H1 (cell line): ENCODE measurements at regions not wholly inside any gene's neighbourhood (a gene's known extent, or its start where the extent isn't known, plus 50 kb on each side); places are given as distances from the start of the nearest gene placed in this dataset.

Experiments used
- CTCF ChIA-PET: fragments of 300-600 bp; sonication (Branson Sonifier 250); formaldehyde crosslinking; loops from one replicate; lab custom pipeline; 2021; ENCODE audit not compliant: partially characterized antibody; lab: Charles Lee
- POLR2A ChIA-PET: fragments of 300-600 bp; sonication (Branson Sonifier 250); formaldehyde crosslinking; loops from one replicate; lab custom pipeline; 2021; ENCODE audit warnings: inconsistent platforms; ENCODE audit not compliant: partially characterized antibody; lab: Charles Lee
- DNase-seq, 2 experiments: peaks; one replicate each; pipeline versions ENCODE4 v3.0.0 to v3.0.0-alpha.2; 2010 to 2022; ENCODE audit warnings: low spot score in 2 of 2, low read depth in 1 of 2, mixed read lengths in 1 of 2
- FAIRE-seq: peaks from 2 replicates; lab custom pipeline; 2011; peaks lifted over from hg19 to GRCh38; lab: Jason Lieb, UNC
- H2AFZ ChIP-seq: 2 replicates; pipeline ENCODE4 v1.8.1; 2012; ENCODE audit warnings: low read length, inconsistent platforms
- H2AK5ac ChIP-seq: 2 replicates; pipeline ENCODE4 v1.6.1; 2013; ENCODE audit warnings: low read depth, low read length
- H2BK120ac ChIP-seq: replicated peaks from 2 replicates; pipeline ENCODE3; 2013; ENCODE audit warnings: low read depth, low read length, inconsistent platforms
- H2BK12ac ChIP-seq: 2 replicates; pipeline ENCODE4 v1.6.1; 2013; ENCODE audit warnings: low read depth, low read length
- H2BK15ac ChIP-seq: 2 replicates; pipeline ENCODE4 v1.6.1; 2013; ENCODE audit warnings: low read length
- H2BK20ac ChIP-seq: 2 replicates; pipeline ENCODE4 v1.6.1; 2013; ENCODE audit warnings: low read length
- H2BK5ac ChIP-seq: 2 replicates; pipeline ENCODE4 v1.6.1; 2013; ENCODE audit warnings: low read depth, low read length
- H3K14ac ChIP-seq: 2 replicates; pipeline ENCODE4 v1.6.1; 2013; ENCODE audit warnings: inconsistent platforms; ENCODE audit not compliant: insufficient read length
- H3K18ac ChIP-seq: 2 replicates; pipeline ENCODE4 v1.6.1; 2013; ENCODE audit warnings: low read length; ENCODE audit errors: extremely low read depth
- H3K23ac ChIP-seq: 2 replicates; pipeline ENCODE4 v1.6.1; 2013; ENCODE audit warnings: inconsistent platforms; ENCODE audit not compliant: insufficient read length
- H3K23me2 ChIP-seq: 2 replicates; pipeline ENCODE4 v1.6.1; 2013; ENCODE audit warnings: low read depth, low read length
- H3K27ac ChIP-seq: 2 replicates; pipeline ENCODE4 v1.6.1; 2011; ENCODE audit warnings: low read depth, low read length, inconsistent platforms
- H3K27me3 ChIP-seq, 4 experiments: replicated peaks in 1 of 4; 1 replicate in 1 of 4; 2 replicates in 3 of 4; pipeline versions ENCODE4 v1.6.1 to v1.8.1; 2011 to 2013; ENCODE audit warnings: low read length in 3 of 4, mild to moderate bottlenecking in 3 of 4, inconsistent platforms in 2 of 4, mixed read lengths in 2 of 4, moderate library complexity in 1 of 4; ENCODE audit not compliant: control insufficient read depth in 3 of 4, insufficient read depth in 3 of 4; ENCODE audit errors: extremely low read depth in 1 of 4
- H3K36me3 ChIP-seq, 4 experiments: 2 replicates each; pipeline versions ENCODE4 v1.6.1 to v1.8.1; 2011 to 2013; ENCODE audit warnings: mild to moderate bottlenecking in 4 of 4, low read length in 3 of 4, moderate library complexity in 2 of 4, control low read depth in 1 of 4, inconsistent platforms in 1 of 4; ENCODE audit not compliant: insufficient read depth in 4 of 4, control insufficient read depth in 2 of 4
- H3K4ac ChIP-seq: replicated peaks from 2 replicates; pipeline ENCODE3; 2013; ENCODE audit warnings: low read length, low read depth, mixed read lengths, inconsistent platforms; ENCODE audit not compliant: insufficient read length
- H3K4me1 ChIP-seq, 4 experiments: replicated peaks in 1 of 4; 1 replicate in 1 of 4; 2 replicates in 3 of 4; pipeline versions ENCODE4 v1.6.1 to v1.8.1; 2011 to 2013; ENCODE audit warnings: low read length in 3 of 4, inconsistent platforms in 2 of 4, mixed read lengths in 1 of 4; ENCODE audit not compliant: insufficient read depth in 4 of 4, control insufficient read depth in 3 of 4
- H3K4me2 ChIP-seq, 2 experiments: 2 replicates each; pipeline versions ENCODE4 v1.6.1 to v1.8.1; 2011 to 2013; ENCODE audit warnings: low read depth in 2 of 2, low read length in 2 of 2, control low read depth in 1 of 2, inconsistent platforms in 1 of 2, mild to moderate bottlenecking in 1 of 2; ENCODE audit not compliant: insufficient read depth in 1 of 2
- H3K4me3 ChIP-seq, 4 experiments: fragments of 200-600, 300-600 bp in 1 of 4; sonication (generic), shearing (Covaris generic), sonication (Bioruptor Twin) in 1 of 4; 2 replicates each; pipeline versions ENCODE4 v1.5.1 to v1.8.1; 2011 to 2016; ENCODE audit warnings: low read length in 4 of 4, low read depth in 3 of 4, control low read depth in 2 of 4, inconsistent platforms in 2 of 4, mild to moderate bottlenecking in 2 of 4, mixed read lengths in 1 of 4, moderate library complexity in 1 of 4; ENCODE audit not compliant: insufficient read depth in 2 of 4; ENCODE audit errors: extremely low read depth in 1 of 4
- H3K56ac ChIP-seq: replicated peaks from 2 replicates; pipeline ENCODE3; 2013; ENCODE audit warnings: low read depth, mild to moderate bottlenecking, mixed read lengths, low read length, inconsistent platforms; ENCODE audit not compliant: insufficient read length
- H3K79me1 ChIP-seq: 2 replicates; pipeline ENCODE4 v1.6.1; 2013; ENCODE audit warnings: low read depth, low read length, control low read depth
- H3K79me2 ChIP-seq, 2 experiments: 2 replicates each; pipeline versions ENCODE4 v1.6.1 to v1.8.1; 2012 to 2013; ENCODE audit warnings: low read length in 2 of 2, mild to moderate bottlenecking in 2 of 2, inconsistent platforms in 1 of 2; ENCODE audit not compliant: insufficient read depth in 2 of 2, control insufficient read depth in 1 of 2
- H3K9ac ChIP-seq, 4 experiments: replicated peaks in 1 of 4; 1 replicate in 1 of 4; 2 replicates in 3 of 4; pipeline versions ENCODE4 v1.6.1 to v1.8.1; 2011 to 2013; ENCODE audit warnings: low read depth in 3 of 4, low read length in 3 of 4, control low read depth in 2 of 4, mild to moderate bottlenecking in 2 of 4, moderate library complexity in 2 of 4, inconsistent platforms in 1 of 4; ENCODE audit errors: extremely low read depth in 1 of 4
- H3K9me3 ChIP-seq, 2 experiments: 2 replicates each; pipeline versions ENCODE4 v1.6.1 to v1.8.1; 2012 to 2013; ENCODE audit warnings: mild to moderate bottlenecking in 2 of 2, moderate library complexity in 2 of 2, control low read depth in 1 of 2, inconsistent platforms in 1 of 2, low read depth in 1 of 2, low read length in 1 of 2, mixed read lengths in 1 of 2; ENCODE audit not compliant: insufficient read depth in 2 of 2
- H4K20me1 ChIP-seq, 2 experiments: replicated peaks in 1 of 2; 2 replicates each; pipeline versions ENCODE3 to v1.8.1; 2011 to 2013; ENCODE audit warnings: inconsistent platforms in 2 of 2, low read length in 2 of 2, mild to moderate bottlenecking in 1 of 2; ENCODE audit not compliant: insufficient read depth in 2 of 2, control insufficient read depth in 1 of 2
- H4K5ac ChIP-seq: 2 replicates; pipeline ENCODE4 v1.6.1; 2013; ENCODE audit warnings: low read length, low read depth, mixed read lengths, inconsistent platforms; ENCODE audit not compliant: insufficient read length
- H4K8ac ChIP-seq: 2 replicates; pipeline ENCODE4 v1.8.0; 2013; ENCODE audit warnings: mild to moderate bottlenecking, moderate library complexity, low read length, inconsistent platforms; ENCODE audit not compliant: insufficient read depth; ENCODE audit errors: extremely low read depth
- H4K91ac ChIP-seq: replicated peaks from 2 replicates; pipeline ENCODE3; 2013; ENCODE audit warnings: low read length, mixed read lengths, inconsistent platforms; ENCODE audit not compliant: insufficient read length
- SP1 ChIP-seq: IDR thresholded peaks from 2 replicates; pipeline ENCODE4 v1.6.1; 2011; ENCODE audit warnings: low read depth, low read length
- TBP ChIP-seq: IDR thresholded peaks from 2 replicates; pipeline ENCODE4 v1.6.1; 2011; ENCODE audit warnings: low read depth, low read length, improper control_type of control experiment
- whole genome bisulfite sequencing, 2 experiments: shearing (Covaris generic) in 1 of 2; methylation state at CpG; one replicate each; pipeline versions ENCODE4 v1.1.6 to v1.1.7; 2013 to 2015; ENCODE audit warnings: low lambda C conversion rate in 2 of 2, mixed read lengths in 2 of 2, inconsistent platforms in 1 of 2, low coverage in 1 of 2, missing lambda C conversion rate in 1 of 2; ENCODE audit not compliant: insufficient replicate concordance in 2 of 2, insufficient coverage in 1 of 2, insufficient read length in 1 of 2; ENCODE audit errors: extremely low coverage in 1 of 2, missing lambda C conversion rate in 1 of 2; 5-methylcytosine and 5-hydroxymethylcytosine counted together

DNA sequence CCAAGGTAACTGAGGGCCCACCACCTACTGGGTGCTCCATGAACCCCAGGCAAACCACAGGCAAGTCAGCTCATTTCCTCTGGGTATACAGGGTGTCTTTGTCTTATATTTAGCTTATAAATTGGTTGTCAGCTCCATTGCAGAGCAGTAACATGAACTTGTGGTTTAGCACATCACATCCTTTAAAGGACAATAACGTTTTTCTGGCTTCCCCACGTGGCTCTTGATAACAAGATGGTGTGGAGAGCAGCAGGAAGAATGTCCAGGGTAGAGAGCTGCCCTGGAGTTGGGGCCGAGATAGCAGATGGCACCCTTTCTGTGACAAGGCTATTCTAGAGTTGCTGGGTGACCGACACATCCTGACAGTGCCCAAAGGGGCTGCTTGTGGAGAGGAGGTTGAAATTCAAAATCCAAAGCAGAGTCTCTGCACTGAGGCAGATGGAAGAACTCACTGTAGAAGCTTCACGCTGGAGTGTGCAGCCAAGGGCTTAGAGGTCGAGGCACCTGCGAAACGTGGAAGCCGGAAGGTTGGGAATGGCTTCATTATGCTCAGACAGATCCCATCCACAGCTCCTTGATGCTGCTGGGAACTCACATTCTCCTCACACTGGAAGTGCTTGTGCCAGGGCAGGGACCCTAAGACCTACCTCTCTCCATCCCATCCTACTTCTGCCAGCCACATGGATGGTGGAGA, 133.0 kb upstream of the FRY start:
- no peak for TF ChIP-seq TBP
- TF ChIP-seq SP1, result peak; percentile 75; the same call in 1 of the 2 replicates
- peaks cover 0 to 1% of the 10 kb centered on the region in 2 experiments for H4K20me1 ChIP-seq
- H3K4ac ChIP-seq, result no peak overlapping the region
- H2BK120ac ChIP-seq, result no peak overlapping the region
- H2BK5ac ChIP-seq, result no peak overlapping the region
- H3K36me3 ChIP-seq, result no peaks in the 10 kb centered on the region
- POLR2A ChIA-PET, result no interaction called here
- no peak overlapping the region for H2BK20ac ChIP-seq
- no peaks in the 10 kb centered on the region for H3K23me2 ChIP-seq
- no peak overlapping the region for H3K56ac ChIP-seq
- H3K27me3 ChIP-seq, result no peaks in the 10 kb centered on the region
- DNase-seq, result no peak
- H2BK15ac ChIP-seq, result no peak overlapping the region
- H3K23ac ChIP-seq, result no peak overlapping the region
- H2AFZ ChIP-seq, result no peak overlapping the region
- no peaks in the 10 kb centered on the region; a peak in 1 of 7 replicates for H3K4me1 ChIP-seq
- no peaks in the 10 kb centered on the region for H3K79me1 ChIP-seq
- H2AK5ac ChIP-seq, result no peak overlapping the region
- 83% methylated on average over 9 of the region's 9 CpGs; no CpG with 5 or more reads in 1 of the 2 experiments for WGBS, 2 experiments
- H3K79me2 ChIP-seq, result no peaks in the 10 kb centered on the region
- no peak overlapping the region for H3K27ac ChIP-seq
- no peak overlapping the region for H3K9ac ChIP-seq
- no peak overlapping the region for H2BK12ac ChIP-seq
- FAIRE-seq, result no peak
- no peaks in the 10 kb centered on the region for H3K9me3 ChIP-seq
- no peak overlapping the region for H4K5ac ChIP-seq
- CTCF ChIA-PET, result interaction anchor here (4.0 kb wide), 1 partner anchor 11 kb away, joined by 26 read pairs; no protein-coding TSS in a partner anchor
- no peak overlapping the region for H3K14ac ChIP-seq
- no peak overlapping the region; the same call in 1 of the 2 replicates for H4K8ac ChIP-seq
- no peak overlapping the region for H3K4me2 ChIP-seq
- H3K4me3 ChIP-seq, result no peak overlapping the region
- 0 out of 2 replicates have a peak overlapping the region, but pooled peaks have one; percentile 52 for H3K18ac ChIP-seq
- no peak overlapping the region for H4K91ac ChIP-seq
